Activated CD4-positive, alpha-beta T cell treated with anti-CD3 and anti-CD28 coated beads for 36 hours (primary cell): ENCODE measurements at regions not wholly inside any gene's neighbourhood (a gene's known extent, or its start where the extent isn't known, plus 50 kb on each side); places are given as distances from the start of the nearest gene placed in this dataset.

Source experiments
- ATAC-seq: fragments of 200-7000 bp; cut with Tn5 transposase; one replicate; pipeline ENCODE4 v1.10.0; 2021; ENCODE audit warnings: mild to moderate bottlenecking, moderate library complexity
- CTCF ChIA-PET: fragments of 350-600 bp; sonication (Branson Sonifier 250); formaldehyde crosslinking; loops from one replicate; lab custom pipeline; 2021; ENCODE audit warnings: antibody characterized with exemption; lab: Charles Lee
- POLR2A ChIA-PET: fragments of 350-600 bp; sonication (Branson Sonifier 250); formaldehyde crosslinking; loops from one replicate; lab custom pipeline; 2021; ENCODE audit warnings: antibody characterized with exemption, inconsistent platforms; lab: Charles Lee
- DNase-seq: peaks from one replicate; pipeline ENCODE4 v3.0.0-alpha.2; 2020
- H3K27ac Mint-ChIP-seq: one replicate; pipeline ENCODE4 v1.8.0; 2021; ENCODE audit warnings: mixed read lengths
- H3K27me3 Mint-ChIP-seq: one replicate; pipeline ENCODE4 v1.8.0; 2021; ENCODE audit warnings: mixed read lengths
- H3K36me3 Mint-ChIP-seq: one replicate; pipeline ENCODE4 v1.8.0; 2021; ENCODE audit warnings: low read depth, mixed read lengths
- H3K4me1 Mint-ChIP-seq: one replicate; pipeline ENCODE4 v1.8.0; 2021; ENCODE audit warnings: mixed read lengths
- H3K4me3 Mint-ChIP-seq: one replicate; pipeline ENCODE4 v1.8.0; 2021; ENCODE audit warnings: mild to moderate bottlenecking, moderate library complexity, mixed read lengths
- H3K9me3 Mint-ChIP-seq: one replicate; pipeline ENCODE4 v1.8.0; 2021; ENCODE audit warnings: low read depth, mixed read lengths
- intact Hi-C, 2 experiments: fragments of 100-400 bp; cut with DNase I in 1 of 2; cut with micrococcal nuclease in 1 of 2; formaldehyde crosslinking; loops; one replicate each; pipeline versions ENCODE4 v1.14.2 to v1.15.1; 2022 to 2024; cut with DNase I, micrococcal nuclease

DNA sequence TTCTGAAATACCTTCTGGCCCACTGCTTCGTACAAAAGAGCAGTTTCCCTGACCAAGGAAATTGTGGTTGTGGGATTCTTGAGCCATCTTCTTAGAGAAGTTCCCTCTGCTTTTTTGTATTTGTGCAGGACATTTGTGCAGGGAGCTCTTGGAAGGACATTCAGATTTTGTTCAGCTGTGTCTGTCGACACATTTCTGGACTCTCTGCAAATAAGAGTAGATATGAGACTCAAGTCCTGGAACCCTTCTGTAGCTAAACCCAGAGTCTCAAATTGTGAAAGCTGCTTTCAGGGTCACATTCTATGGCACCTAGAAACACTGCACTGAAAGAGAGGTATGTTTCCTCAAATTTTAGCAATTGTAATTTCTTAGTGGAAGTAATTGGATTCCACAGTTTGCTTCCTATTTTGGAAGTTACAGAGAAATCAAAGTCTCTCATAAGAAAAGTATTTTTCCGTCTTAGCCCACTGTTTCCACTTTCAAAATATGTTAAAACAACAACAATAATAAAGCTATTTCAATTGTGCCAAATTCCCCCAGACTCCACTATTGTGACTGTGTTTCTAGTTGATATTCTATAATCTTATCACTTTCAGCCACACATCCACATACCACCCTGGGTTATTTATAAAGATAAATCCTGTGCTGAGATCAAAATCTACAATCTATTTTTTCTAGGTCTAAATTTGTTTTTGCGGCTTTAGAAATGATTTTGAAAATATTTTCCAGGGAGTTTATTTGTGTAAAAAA, 224.0 kb downstream of the COG6 start:
- peaks cover 10% of the 10 kb centered on the region for H3K36me3 Mint-ChIP-seq
- DNase-seq (no peak), ATAC-seq (no peak)
- H3K9me3 Mint-ChIP-seq: peaks cover 17% of the 10 kb centered on the region
- intact Hi-C loops: no loop called here
- CTCF ChIA-PET: interaction anchor here (1.3 to 1.4 kb wide), 2 partner anchors 9 to 38 kb away, joined by 3 to 4 read pairs; no protein-coding TSS in a partner anchor
- no peak overlapping the region for H3K4me3 Mint-ChIP-seq
- H3K4me1 Mint-ChIP-seq: peaks cover 9% of the 10 kb centered on the region
- H3K27me3 Mint-ChIP-seq: peaks cover 4% of the 10 kb centered on the region
- no peak overlapping the region for H3K27ac Mint-ChIP-seq
- POLR2A ChIA-PET: no interaction called here

DNA sequence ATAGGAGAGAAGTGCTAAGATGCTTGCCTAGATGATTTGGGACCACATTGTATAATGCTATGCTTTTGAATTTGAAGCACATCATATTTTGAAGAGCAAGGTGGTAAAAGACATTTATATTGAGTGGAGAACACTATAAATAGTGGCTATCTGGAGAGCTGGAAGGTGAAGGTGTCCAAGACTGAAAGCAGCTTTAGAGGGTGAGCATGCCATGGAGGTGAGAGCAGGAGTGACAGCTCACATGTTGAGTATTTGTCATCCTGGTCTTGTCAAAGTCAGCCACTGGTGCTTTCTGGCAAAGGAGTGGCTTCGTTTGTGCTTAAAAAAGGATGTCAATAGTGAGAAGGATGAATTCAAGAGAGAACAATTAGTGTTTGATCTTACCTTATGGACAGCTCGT, 225.9 kb downstream of the COG6 start:
- Mint-ChIP-seq H3K9me3 (peaks cover 22% of the 10 kb centered on the region), H3K27ac (no peak overlapping the region), H3K36me3 (peaks cover 13% of the 10 kb centered on the region), H3K4me3 (no peak overlapping the region), H3K27me3 (peaks cover 4% of the 10 kb centered on the region), H3K4me1 (peaks cover 9% of the 10 kb centered on the region)
- ATAC-seq (no peak), DNase-seq (no peak)
- CTCF ChIA-PET: interaction anchor here (0.5 to 1.1 kb wide), 4 partner anchors 11 to 933 kb away, joined by 3 to 4 read pairs (median 3); no protein-coding TSS in a partner anchor
- POLR2A ChIA-PET: no interaction called here
- intact Hi-C loops: no loop called here

GRCh38 chr13:39881887-39882286, 226.4 kb downstream of the COG6 start:
- Mint-ChIP-seq H3K36me3 (peaks cover 13% of the 10 kb centered on the region), H3K27ac (no peak overlapping the region), H3K4me3 (no peak overlapping the region), H3K9me3 (peaks cover 22% of the 10 kb centered on the region), H3K4me1 (peaks cover 6% of the 10 kb centered on the region), H3K27me3 (peaks cover 4% of the 10 kb centered on the region)
- CTCF ChIA-PET: interaction anchor here (0.5 kb wide), 1 partner anchor 310 kb away, joined by 4 read pairs; no protein-coding TSS in a partner anchor
- intact Hi-C loops: no loop called here
- POLR2A ChIA-PET: no interaction called here
- DNase-seq (no peak), ATAC-seq (no peak)

GRCh38 chr13:39884166-39884565, 228.7 kb downstream of the COG6 start:
- ATAC-seq: no peak
- H3K27ac Mint-ChIP-seq: no peak overlapping the region
- ChIA-PET CTCF (interaction anchor here (1.4 to 1.6 kb wide), 2 partner anchors 8 to 58 kb away, joined by 3 to 4 read pairs; no protein-coding TSS in a partner anchor), POLR2A (interaction anchor here (0.7 kb wide), 1 partner anchor 887 kb away, joined by 5 read pairs; the partner anchor contains the start of gene MRPS31)
- H3K4me3 Mint-ChIP-seq: no peak overlapping the region
- peaks cover 22% of the 10 kb centered on the region for H3K9me3 Mint-ChIP-seq
- peaks cover 4% of the 10 kb centered on the region for H3K27me3 Mint-ChIP-seq
- no peak for DNase-seq
- peaks cover 13% of the 10 kb centered on the region for H3K36me3 Mint-ChIP-seq
- H3K4me1 Mint-ChIP-seq: no peaks in the 10 kb centered on the region
- intact Hi-C loops: no loop called here

- no peak overlapping the region for H3K27ac Mint-ChIP-seq
- ATAC-seq (no peak), DNase-seq (no peak)
- ChIA-PET POLR2A (no interaction called here), CTCF (interaction anchor here (1.5 kb wide), 1 partner anchor 16 kb away, joined by 3 read pairs; no protein-coding TSS in a partner anchor)
- peaks cover 4% of the 10 kb centered on the region for H3K4me1 Mint-ChIP-seq
- H3K9me3 Mint-ChIP-seq: peaks cover 22% of the 10 kb centered on the region
- peaks cover 13% of the 10 kb centered on the region for H3K36me3 Mint-ChIP-seq
- no peak overlapping the region for H3K4me3 Mint-ChIP-seq
- intact Hi-C loops: no loop called here
- H3K27me3 Mint-ChIP-seq: peaks cover under 1% of the 10 kb centered on the region
These were observed 230.9 kb downstream of the COG6 start for GRCh38 chr13:39886336-39886735.

DNA sequence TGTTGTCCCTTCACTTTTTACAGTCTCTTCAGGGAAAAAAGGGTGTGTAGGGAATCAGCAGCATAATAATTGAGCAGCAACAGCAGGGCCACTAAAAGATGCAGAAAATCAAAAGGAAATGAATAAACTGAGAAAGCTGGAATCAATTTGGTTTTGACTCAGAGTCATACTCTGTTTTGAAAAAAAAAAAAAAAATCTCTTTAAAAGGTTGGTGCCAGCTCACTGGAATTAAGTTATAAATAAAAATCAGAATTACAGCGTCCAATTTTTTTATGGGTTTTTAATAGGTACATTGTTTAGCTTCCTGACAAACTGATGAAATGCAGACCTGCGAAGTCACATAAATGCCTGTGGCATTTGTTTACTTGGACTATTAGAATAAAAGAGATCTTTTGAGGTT, 231.9 kb downstream of the COG6 start:
- CTCF ChIA-PET: no interaction called here
- intact Hi-C loops: no loop called here
- no peaks in the 10 kb centered on the region for H3K27me3 Mint-ChIP-seq
- no peak for ATAC-seq
- H3K4me3 Mint-ChIP-seq: no peak overlapping the region
- H3K36me3 Mint-ChIP-seq: peaks cover 13% of the 10 kb centered on the region
- H3K4me1 Mint-ChIP-seq: peaks cover 13% of the 10 kb centered on the region
- no peak for DNase-seq
- H3K9me3 Mint-ChIP-seq: peaks cover 22% of the 10 kb centered on the region
- no peak overlapping the region for H3K27ac Mint-ChIP-seq
- POLR2A ChIA-PET: no interaction called here

DNA sequence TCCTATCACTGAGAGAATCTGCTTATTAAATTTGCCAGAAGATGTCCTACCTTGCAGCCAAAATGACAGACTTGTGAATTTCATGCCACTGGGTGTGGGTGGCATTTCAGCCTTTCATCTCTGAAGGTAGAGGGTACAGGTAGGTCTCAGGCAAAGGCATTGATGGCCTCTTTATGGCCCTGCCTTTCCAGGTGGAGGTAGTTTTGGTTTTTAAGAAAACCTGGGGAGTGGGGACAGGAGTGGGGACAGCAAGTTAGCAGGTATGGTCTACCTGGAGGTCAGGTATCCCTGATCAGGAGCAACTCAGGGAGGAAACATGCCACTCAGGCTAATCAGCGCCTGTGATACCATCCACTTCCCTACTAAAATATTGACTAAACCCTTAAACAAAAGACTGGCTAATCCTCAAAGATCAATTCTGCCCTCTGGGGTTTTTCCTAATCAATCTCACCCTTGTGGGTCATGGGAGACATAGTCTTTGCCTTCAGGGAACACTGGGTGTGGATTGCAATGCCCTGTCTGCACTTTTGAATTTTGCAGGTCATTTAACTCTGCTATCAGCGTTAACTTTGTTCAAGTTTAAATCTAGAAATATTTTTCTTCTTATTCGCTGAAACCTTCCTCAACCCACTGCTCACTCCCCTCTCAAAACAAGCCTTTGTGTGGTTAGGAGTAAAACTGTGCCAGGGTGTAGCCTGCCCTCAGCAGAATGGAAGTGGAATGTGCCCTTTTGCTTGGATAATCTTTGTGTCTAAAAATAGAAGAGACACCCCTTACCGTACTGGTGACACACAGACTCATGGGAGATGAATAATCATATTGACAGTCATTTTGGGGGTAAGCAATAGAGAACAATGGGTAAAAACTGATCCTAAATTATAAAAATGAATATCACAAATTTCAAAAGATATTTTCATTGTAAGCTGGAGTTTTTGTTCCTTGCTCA, 233.7 kb downstream of the COG6 start:
- H3K27me3 Mint-ChIP-seq: no peaks in the 10 kb centered on the region
- peaks cover 6% of the 10 kb centered on the region for H3K36me3 Mint-ChIP-seq
- DNase-seq: no peak
- CTCF ChIA-PET: no interaction called here
- ATAC-seq: no peak
- peaks cover 8% of the 10 kb centered on the region for H3K9me3 Mint-ChIP-seq
- POLR2A ChIA-PET: no interaction called here
- intact Hi-C loops: no loop called here
- peaks cover 28% of the 10 kb centered on the region for H3K4me1 Mint-ChIP-seq
- H3K27ac Mint-ChIP-seq: no peak overlapping the region
- H3K4me3 Mint-ChIP-seq: no peak overlapping the region

- no peak overlapping the region for H3K4me3 Mint-ChIP-seq
- peaks cover 34% of the 10 kb centered on the region for H3K4me1 Mint-ChIP-seq
- ChIA-PET CTCF (no interaction called here), POLR2A (no interaction called here)
- no peak overlapping the region for H3K27ac Mint-ChIP-seq
- no peak for ATAC-seq
- no peaks in the 10 kb centered on the region for H3K36me3 Mint-ChIP-seq
- H3K9me3 Mint-ChIP-seq: no peaks in the 10 kb centered on the region
- H3K27me3 Mint-ChIP-seq: no peaks in the 10 kb centered on the region
- no peak for DNase-seq
- intact Hi-C loops: no loop called here
These were observed 235.1 kb downstream of the COG6 start for GRCh38 chr13:39890537-39890936.

DNA sequence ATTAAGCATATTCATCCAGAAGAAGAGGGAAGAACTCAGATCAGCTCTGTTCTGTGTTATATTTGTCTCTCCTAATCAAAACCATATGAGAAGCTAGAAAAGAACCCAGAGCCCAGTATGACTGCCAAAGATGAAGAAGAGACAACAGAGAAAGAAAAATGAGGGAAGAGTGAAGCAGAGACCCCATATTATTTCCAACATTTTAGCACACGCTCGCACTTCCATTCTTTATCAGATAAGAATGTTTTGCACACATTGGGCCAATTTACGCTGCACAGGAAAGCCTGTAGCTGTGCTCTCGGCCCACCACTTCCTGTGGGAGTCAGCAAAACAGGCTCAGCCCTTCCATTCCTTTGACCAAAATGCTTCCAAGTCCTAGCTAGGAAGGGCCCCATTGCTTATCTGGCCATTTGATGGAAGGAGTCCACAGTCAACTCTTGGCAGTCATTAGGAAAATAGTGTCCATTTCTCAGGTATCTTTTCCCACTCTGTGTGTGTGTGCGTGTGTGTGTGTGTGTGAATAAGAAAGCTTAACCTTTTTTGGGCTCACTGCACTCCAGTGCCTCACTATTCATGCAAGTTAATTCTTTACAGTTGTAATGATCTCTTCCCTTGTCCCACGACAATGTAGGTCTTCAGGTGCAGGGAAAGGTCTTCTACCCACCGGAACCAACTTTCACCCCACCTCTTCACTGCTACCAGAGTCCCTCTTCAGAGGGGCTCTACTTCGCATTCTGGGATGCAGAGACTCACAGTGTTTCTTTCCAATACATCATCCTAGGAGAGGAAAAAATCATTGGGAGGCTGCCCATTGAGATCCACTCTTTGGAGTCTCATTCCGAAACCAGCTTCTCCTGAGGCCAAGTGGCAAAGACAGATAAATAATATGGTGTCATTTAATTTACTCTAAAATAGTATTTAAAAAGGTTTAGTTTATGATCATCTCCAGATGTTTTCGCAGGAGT, 237.5 kb downstream of the COG6 start:
- no peaks in the 10 kb centered on the region for H3K36me3 Mint-ChIP-seq
- no peaks in the 10 kb centered on the region for H3K27me3 Mint-ChIP-seq
- peak overlapping the region; percentile 77 for H3K27ac Mint-ChIP-seq
- CTCF ChIA-PET: interaction anchor here (0.6 to 1.7 kb wide), 6 partner anchors 10 to 267 kb away, joined by 3 to 4 read pairs (median 4); no protein-coding TSS in a partner anchor
- H3K4me3 Mint-ChIP-seq: peak overlapping the region; percentile 37
- ATAC-seq: peak; percentile 79
- peaks cover 34% of the 10 kb centered on the region for H3K4me1 Mint-ChIP-seq
- POLR2A ChIA-PET: interaction anchor here (0.7 kb wide), 1 partner anchor 670 kb away, joined by 3 read pairs; no protein-coding TSS in a partner anchor
- peak; percentile 51 for DNase-seq
- intact Hi-C loops: no loop called here
- H3K9me3 Mint-ChIP-seq: no peaks in the 10 kb centered on the region

DNA sequence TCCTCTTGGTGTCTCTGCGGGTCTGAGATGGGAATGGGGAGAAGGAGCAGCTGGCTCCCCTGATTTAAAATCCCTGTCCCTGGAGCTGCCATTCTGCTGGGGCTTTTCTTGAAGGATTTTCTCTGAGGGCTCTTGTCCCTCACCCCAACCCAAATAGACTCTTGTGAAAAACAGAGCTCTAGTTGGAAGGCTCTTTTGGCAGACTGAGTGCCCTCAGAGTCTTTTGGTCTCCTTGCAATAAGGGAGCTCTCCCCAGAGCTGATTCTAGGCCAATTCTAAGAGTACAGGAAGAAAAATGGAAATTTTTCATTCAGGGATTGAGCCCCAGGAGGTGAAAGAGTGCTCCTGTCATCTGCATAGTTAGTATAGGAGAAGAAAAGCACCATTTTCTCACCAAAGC, 238.3 kb downstream of the COG6 start:
- intact Hi-C loops: no loop called here
- H3K9me3 Mint-ChIP-seq: no peaks in the 10 kb centered on the region
- POLR2A ChIA-PET: interaction anchor here (0.6 kb wide), 1 partner anchor 394 kb away, joined by 3 read pairs; no protein-coding TSS in a partner anchor
- CTCF ChIA-PET: interaction anchor here (0.7 to 1.6 kb wide), 7 partner anchors 12 to 66 kb away, joined by 3 to 5 read pairs (median 3); no protein-coding TSS in a partner anchor
- peaks cover 34% of the 10 kb centered on the region for H3K4me1 Mint-ChIP-seq
- ATAC-seq: no peak
- no peaks in the 10 kb centered on the region for H3K36me3 Mint-ChIP-seq
- no peaks in the 10 kb centered on the region for H3K27me3 Mint-ChIP-seq
- no peak for DNase-seq
- peak overlapping the region; percentile 29 for H3K27ac Mint-ChIP-seq
- no peak overlapping the region for H3K4me3 Mint-ChIP-seq
